Fibroblast of pulmonary artery (primary cell): ENCODE measurements at regions not wholly inside any gene's neighbourhood (a gene's known extent, or its start where the extent isn't known, plus 50 kb on each side); places are given as distances from the start of the nearest gene placed in this dataset.

Source experiments
- DNase-seq: peaks from one replicate; pipeline ENCODE4 v3.0.0-alpha.2; 2010; ENCODE audit warnings: low read depth
- H3K4me3 ChIP-seq: replicated peaks from 2 replicates; pipeline ENCODE4 v1.5.1; 2011; ENCODE audit warnings: low read depth, mild to moderate bottlenecking, control low read depth, low read length, moderate library complexity
- TF ChIP-seq, protein P1 (sequence below): IDR thresholded peaks from 2 replicates; pipeline ENCODE4 v1.5.1; 2011; ENCODE audit warnings: mild to moderate bottlenecking, control low read depth, low read length, inconsistent platforms; ENCODE audit errors: missing control alignments

DNA sequence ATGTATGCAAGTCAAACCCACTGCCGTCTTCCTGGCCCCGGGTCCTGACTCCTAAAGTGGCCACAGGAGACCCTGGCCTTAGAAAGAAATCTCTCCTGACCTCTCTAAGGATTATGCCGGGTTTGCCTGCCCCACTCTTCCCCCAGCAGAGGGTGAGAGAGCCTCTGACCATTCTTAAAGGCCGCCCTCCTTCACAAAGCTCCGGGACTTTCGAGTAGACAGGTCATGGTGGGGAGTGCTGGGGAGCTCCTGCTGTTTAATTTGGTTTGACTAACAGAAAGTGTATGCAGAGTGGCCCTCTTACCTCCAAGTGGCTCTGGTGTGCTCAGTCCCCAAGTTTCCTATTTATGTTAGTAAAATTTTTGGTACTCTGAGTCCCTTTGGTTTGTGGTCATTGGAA, 111.8 kb downstream of the LRRC70 start:
- no peak for DNase-seq
- TF ChIP-seq, protein P1, sequence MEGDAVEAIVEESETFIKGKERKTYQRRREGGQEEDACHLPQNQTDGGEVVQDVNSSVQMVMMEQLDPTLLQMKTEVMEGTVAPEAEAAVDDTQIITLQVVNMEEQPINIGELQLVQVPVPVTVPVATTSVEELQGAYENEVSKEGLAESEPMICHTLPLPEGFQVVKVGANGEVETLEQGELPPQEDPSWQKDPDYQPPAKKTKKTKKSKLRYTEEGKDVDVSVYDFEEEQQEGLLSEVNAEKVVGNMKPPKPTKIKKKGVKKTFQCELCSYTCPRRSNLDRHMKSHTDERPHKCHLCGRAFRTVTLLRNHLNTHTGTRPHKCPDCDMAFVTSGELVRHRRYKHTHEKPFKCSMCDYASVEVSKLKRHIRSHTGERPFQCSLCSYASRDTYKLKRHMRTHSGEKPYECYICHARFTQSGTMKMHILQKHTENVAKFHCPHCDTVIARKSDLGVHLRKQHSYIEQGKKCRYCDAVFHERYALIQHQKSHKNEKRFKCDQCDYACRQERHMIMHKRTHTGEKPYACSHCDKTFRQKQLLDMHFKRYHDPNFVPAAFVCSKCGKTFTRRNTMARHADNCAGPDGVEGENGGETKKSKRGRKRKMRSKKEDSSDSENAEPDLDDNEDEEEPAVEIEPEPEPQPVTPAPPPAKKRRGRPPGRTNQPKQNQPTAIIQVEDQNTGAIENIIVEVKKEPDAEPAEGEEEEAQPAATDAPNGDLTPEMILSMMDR, result no peak
- H3K4me3 ChIP-seq, result no peak overlapping the region

DNA sequence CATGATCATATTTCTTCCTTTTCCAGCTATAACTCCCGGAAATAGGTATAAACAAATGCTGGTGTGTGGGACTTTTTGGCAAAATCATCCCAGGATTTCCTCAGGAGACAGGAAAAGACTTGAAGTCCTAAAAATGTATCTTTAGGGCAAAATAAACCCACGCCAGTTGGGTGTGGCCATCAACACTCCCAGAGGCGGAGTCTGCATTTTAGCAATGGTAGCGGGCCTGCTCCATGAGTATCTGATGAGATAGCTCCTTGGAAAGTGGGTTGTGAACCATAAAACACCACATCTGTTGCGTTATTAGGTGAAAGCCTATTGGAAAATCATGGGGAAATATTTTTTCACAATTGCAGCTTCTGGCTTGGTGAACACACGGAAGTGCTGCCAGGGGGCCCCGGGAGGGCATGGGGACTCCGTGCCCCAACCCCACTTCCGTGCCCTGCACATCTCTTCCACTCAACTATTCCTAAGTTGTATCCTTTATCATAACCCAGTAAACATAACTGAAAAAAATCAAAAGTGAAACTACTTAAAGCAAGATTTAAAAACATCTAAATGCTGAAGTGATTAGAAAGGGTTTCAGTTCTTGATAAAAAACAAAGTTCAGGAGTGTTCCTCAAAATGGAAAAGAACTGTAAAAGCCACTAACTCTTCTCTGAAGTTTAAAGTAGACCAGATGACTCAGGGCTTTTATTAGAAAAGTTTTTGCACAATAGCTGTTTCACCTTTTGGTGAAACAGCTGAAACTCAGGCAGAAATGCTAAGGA, 111.2 kb downstream of the LRRC70 start:
- DNase-seq, result no peak
- no peak overlapping the region for H3K4me3 ChIP-seq
- TF ChIP-seq, protein P1, result no peak

DNA sequence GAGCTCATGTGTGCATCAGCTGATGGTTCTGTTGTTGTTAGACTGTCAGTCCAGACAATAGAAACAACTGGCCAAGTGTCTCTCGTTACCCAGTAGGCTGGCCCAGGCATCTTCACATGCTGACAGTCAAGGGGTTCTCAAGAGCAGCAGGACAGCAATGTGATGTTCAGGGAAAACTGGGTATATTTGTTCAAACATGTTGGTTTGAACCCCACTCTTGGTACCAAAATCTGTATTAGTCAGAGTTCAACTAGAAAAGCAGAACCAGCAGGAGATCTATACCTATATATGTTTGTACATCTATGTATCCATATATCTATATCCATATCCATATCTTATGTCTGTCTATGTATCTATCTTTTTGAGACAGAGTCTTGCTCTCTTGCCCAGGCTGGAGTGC, 108.1 kb downstream of the LRRC70 start:
- no peak for DNase-seq
- TF ChIP-seq, protein P1, result no peak
- no peak overlapping the region for H3K4me3 ChIP-seq

DNA sequence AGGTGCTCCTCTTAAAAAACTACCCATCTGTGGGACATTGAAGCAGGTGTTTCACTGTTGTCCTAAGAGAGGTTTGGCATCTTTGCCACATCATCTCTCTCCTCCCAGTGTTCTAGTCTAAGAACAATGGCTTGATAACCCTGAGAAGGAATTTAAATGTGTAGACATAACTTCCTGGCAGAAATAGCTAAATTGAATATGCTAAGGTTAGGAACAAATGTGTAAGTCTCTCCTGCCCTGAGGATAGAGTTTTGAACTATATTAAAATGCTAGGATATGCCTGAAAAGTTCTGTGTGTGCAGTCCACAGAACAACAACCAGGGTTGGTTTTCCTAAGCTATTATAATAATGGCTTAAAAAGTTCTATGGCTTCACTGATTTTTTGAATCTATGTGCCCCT, 106.6 kb downstream of the LRRC70 start:
- TF ChIP-seq, protein P1, result no peak
- no peak overlapping the region for H3K4me3 ChIP-seq
- no peak for DNase-seq

DNA sequence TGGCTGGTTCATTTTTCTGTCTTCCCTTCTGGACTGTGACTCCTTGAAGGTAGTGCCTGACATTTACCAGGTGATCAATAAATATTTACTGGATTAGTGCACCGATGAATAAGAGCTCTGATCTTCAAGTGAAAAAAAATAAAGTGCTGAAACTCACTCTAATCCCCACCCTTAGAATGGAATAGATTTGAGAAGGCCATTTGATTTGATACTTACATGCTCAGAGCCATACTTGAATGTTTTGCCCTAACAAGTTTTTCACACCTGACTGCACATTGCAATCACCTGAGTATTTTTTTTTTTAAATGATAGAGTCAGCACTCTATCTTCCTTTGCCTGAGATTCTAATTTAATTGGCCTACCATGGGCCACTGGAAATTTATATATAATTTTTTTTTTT, 105.7 kb downstream of the LRRC70 start:
- no peak overlapping the region for H3K4me3 ChIP-seq
- TF ChIP-seq, protein P1, result no peak
- DNase-seq, result no peak

DNA sequence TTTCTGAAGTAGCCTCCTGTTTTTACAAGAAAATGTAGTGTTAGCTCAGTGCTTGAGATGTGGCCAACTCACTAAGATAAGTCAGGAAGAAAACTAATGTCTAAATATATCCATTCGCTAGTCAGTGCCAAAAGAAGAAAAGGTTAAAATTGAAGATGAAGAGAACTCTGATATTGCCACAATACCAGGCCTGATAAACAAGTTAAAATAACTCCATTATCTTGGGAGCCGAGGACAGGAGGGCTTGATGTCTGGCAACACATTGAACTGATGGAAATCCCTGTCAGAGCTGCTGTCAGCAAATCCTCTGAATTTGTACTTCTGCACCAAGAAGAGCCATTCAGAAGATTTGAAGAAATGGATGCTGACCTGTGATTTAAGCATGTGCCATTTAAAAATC, 103.4 kb downstream of the LRRC70 start:
- no peak overlapping the region for H3K4me3 ChIP-seq
- DNase-seq, result no peak
- TF ChIP-seq, protein P1, result no peak

DNA sequence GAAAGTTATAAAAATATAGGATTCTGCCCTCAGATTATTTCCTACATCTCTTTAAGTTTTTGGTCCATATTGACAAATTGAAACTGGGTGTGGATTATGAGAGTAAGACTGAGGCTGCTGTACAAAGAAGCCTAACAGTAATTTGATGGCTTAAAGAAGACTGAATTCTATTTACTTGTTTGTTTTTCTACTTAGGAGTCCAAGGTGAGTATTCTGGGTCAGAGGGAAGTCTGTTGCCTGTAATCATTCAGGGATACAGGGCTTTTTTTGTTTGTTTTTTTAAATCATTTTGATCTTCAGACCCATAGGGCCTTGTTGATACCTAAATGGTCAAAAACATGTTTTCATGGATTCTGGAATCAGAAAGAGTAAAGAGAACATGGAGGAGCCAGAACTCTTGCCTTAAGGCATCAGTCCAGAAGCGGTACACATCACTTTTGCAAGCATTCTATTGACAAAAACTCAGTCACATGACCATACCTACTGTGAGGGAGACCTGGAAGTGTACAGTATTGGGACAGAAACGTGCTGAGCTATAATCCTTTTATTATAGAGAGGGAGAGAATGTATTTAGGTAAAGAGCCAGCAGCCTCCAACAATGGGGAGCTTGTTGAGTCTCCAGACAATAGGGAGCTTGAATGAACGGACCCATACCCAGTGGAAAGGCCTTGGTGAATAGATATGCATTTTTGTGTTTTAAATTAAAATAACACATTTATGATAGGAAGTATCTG, 102.7 kb downstream of the LRRC70 start:
- TF ChIP-seq, protein P1, result no peak
- no peak overlapping the region for H3K4me3 ChIP-seq
- DNase-seq, result no peak
